GM23248 (cell line): ENCODE measurements at regions not wholly inside any gene's neighbourhood (a gene's known extent, or its start where the extent isn't known, plus 50 kb on each side); places are given as distances from the start of the nearest gene placed in this dataset.

ENCODE experiments used
- DNase-seq: peaks from one replicate; pipeline ENCODE4 v3.0.0-alpha.2; 2015
- H2AFZ ChIP-seq: fragments of 200-600 bp; sonication (generic); 2 replicates; pipeline ENCODE4 v1.6.1; 2016; ENCODE audit warnings: antibody characterized with exemption
- H3F3A ChIP-seq: fragments of 200-600 bp; sonication (generic); 2 replicates; pipeline ENCODE4 v1.6.1; 2016; ENCODE audit warnings: mild to moderate bottlenecking, antibody characterized with exemption, mixed run types; ENCODE audit not compliant: insufficient read depth
- H3K27ac ChIP-seq: fragments of 200-600 bp; sonication (generic); 2 replicates; pipeline ENCODE4 v1.5.1; 2016; ENCODE audit warnings: mild to moderate bottlenecking
- H3K27me3 ChIP-seq: fragments of 200-600 bp; sonication (generic); replicated peaks from 2 replicates; pipeline ENCODE4 v1.6.1; 2016; ENCODE audit warnings: mild to moderate bottlenecking; ENCODE audit not compliant: insufficient read depth
- H3K36me3 ChIP-seq: fragments of 200-600 bp; sonication (generic); 2 replicates; pipeline ENCODE4 v1.6.1; 2016; ENCODE audit warnings: low read depth, mild to moderate bottlenecking
- H3K4me1 ChIP-seq: fragments of 200-600 bp; sonication (generic); 2 replicates; pipeline ENCODE4 v1.6.1; 2016; ENCODE audit warnings: mild to moderate bottlenecking; ENCODE audit not compliant: insufficient read depth
- H3K4me2 ChIP-seq: fragments of 200-600 bp; sonication (generic); one replicate; pipeline ENCODE4 v1.6.1; 2016; ENCODE audit warnings: mild to moderate bottlenecking; ENCODE audit not compliant: unreplicated experiment
- H3K4me3 ChIP-seq: fragments of 200-600 bp; sonication (generic); 2 replicates; pipeline ENCODE4 v1.5.1; 2016; ENCODE audit warnings: mild to moderate bottlenecking
- H3K79me2 ChIP-seq: fragments of 200-600 bp; sonication (generic); 2 replicates; pipeline ENCODE4 v1.6.1; 2016; ENCODE audit warnings: mild to moderate bottlenecking; ENCODE audit not compliant: insufficient read depth
- H3K9ac ChIP-seq: fragments of 200-600 bp; sonication (generic); 2 replicates; pipeline ENCODE4 v1.6.1; 2016; ENCODE audit warnings: mild to moderate bottlenecking
- H3K9me2 ChIP-seq: fragments of 200-600 bp; sonication (generic); 2 replicates; pipeline ENCODE4 v1.6.1; 2016; ENCODE audit warnings: mixed run types, mild to moderate bottlenecking, moderate library complexity; ENCODE audit not compliant: insufficient read depth
- H3K9me3 ChIP-seq: fragments of 200-600 bp; sonication (generic); one replicate; pipeline ENCODE4 v1.6.1; 2017; ENCODE audit warnings: low read depth
- H4K20me1 ChIP-seq: fragments of 200-600 bp; sonication (generic); 2 replicates; pipeline ENCODE4 v1.6.0; 2016; ENCODE audit not compliant: insufficient read depth
- EZH2 ChIP-seq: fragments of 200-600 bp; sonication (generic); IDR thresholded peaks from 2 replicates; pipeline ENCODE4 v1.6.1; 2018; ENCODE audit warnings: antibody characterized with exemption, mild to moderate bottlenecking; ENCODE audit not compliant: insufficient read depth, poor library complexity, severe bottlenecking
- EZH2phosphoT487 ChIP-seq: fragments of 200-600 bp; sonication (generic); IDR thresholded peaks from 2 replicates; pipeline ENCODE4 v1.6.1; 2018; ENCODE audit warnings: antibody characterized with exemption, moderate library complexity, mild to moderate bottlenecking, low read depth; ENCODE audit not compliant: insufficient read depth
- WGBS, 2 experiments: methylation state at CpG; one replicate each; pipeline ENCODE4 v1.1.6; 2015 to 2017; ENCODE audit warnings: low lambda C conversion rate in 2 of 2, low coverage in 1 of 2; ENCODE audit errors: missing lambda C conversion rate in 2 of 2; 5-methylcytosine and 5-hydroxymethylcytosine counted together
- in situ Hi-C: fragments of 300-500 bp; cut with MboI; formaldehyde crosslinking; loops from 2 replicates; pipeline ENCODE4 v1.15.0; 2020

DNA sequence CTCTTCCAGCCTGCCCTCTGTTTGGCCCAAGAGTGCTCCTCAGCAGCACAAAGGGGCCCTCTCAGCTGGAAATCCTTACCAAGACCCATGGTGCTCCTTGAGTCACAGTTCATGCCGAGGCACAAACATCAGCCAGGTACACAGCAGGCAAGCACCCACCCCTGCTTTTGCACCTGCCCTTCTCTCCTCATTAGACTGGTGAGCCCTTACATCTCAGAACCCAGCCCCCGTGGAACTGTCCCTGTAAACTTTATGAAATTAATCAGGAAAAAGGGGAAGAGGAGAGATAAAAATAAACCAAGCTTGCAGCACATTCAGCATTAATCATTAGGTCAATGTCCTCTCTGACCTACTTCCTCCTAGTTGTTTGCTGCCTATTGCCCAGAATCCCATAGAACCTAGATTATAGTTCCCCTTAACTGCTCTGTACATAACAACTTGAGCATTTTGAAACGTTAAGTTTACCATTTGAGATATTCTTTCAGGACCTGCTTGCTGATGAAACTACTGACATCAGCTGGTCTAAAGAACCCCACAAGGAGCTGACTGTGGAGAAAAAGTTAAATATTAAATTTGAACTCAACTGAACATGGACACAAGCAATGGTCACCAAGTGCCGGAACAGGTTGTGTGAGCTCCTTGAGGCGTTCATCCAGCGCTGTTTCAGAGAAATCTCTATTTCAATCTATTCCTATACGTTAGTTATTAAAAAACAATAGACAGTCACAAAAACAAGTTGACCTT, 738.4 kb downstream of the MATN1 start:
- Histone ChIP-seq H3K9ac (no peak overlapping the region), H4K20me1 (no peaks in the 10 kb centered on the region), H3K27me3 (no peaks in the 10 kb centered on the region), H3K4me2 (no peak overlapping the region), H3F3A (no peaks in the 10 kb centered on the region), H3K79me2 (no peaks in the 10 kb centered on the region), H3K4me3 (no peak overlapping the region), H3K4me1 (no peaks in the 10 kb centered on the region), H3K9me2 (no peaks in the 10 kb centered on the region), H3K9me3 (no peaks in the 10 kb centered on the region), H3K36me3 (no peaks in the 10 kb centered on the region), H2AFZ (no peak overlapping the region), H3K27ac (no peak overlapping the region)
- 48% methylated on average over 7 of the region's 7 CpGs for WGBS, 2 experiments
- in situ Hi-C loops, result no loop called here
- no peak for DNase-seq
- no peak for TF ChIP-seq EZH2phosphoT487
- TF ChIP-seq EZH2, result no peak

- Histone ChIP-seq H4K20me1 (no peaks in the 10 kb centered on the region), H3K9me2 (no peaks in the 10 kb centered on the region), H3K9ac (no peak overlapping the region), H3K36me3 (no peaks in the 10 kb centered on the region), H3K79me2 (no peaks in the 10 kb centered on the region), H3K4me1 (no peaks in the 10 kb centered on the region), H3K4me3 (no peak overlapping the region), H3K4me2 (no peak overlapping the region), H3K27ac (no peak overlapping the region), H3K9me3 (no peaks in the 10 kb centered on the region), H2AFZ (no peak overlapping the region), H3F3A (no peaks in the 10 kb centered on the region), H3K27me3 (no peaks in the 10 kb centered on the region)
- DNase-seq, result no peak
- in situ Hi-C loops, result no loop called here
- 24 to 27% methylated on average over 11 of the region's 11 CpGs for WGBS, 2 experiments
- no peak for TF ChIP-seq EZH2phosphoT487
- no peak for TF ChIP-seq EZH2
Observed at GRCh38 chr1:29984166-29984861, 739.1 kb downstream of the MATN1 start.

- no peaks in the 10 kb centered on the region for H3K9me2 ChIP-seq
- no peaks in the 10 kb centered on the region for H3K9me3 ChIP-seq
- no peak overlapping the region for H3K27ac ChIP-seq
- 33 to 46% methylated on average over 7 of the region's 7 CpGs for WGBS, 2 experiments
- no peaks in the 10 kb centered on the region for H3K4me1 ChIP-seq
- in situ Hi-C loops, result no loop called here
- no peaks in the 10 kb centered on the region for H3F3A ChIP-seq
- no peaks in the 10 kb centered on the region for H3K36me3 ChIP-seq
- H3K9ac ChIP-seq, result no peak overlapping the region
- no peak for DNase-seq
- TF ChIP-seq EZH2phosphoT487 (no peak), EZH2 (no peak)
- no peak overlapping the region for H3K4me3 ChIP-seq
- H3K27me3 ChIP-seq, result no peaks in the 10 kb centered on the region
- H3K4me2 ChIP-seq, result no peak overlapping the region
- H4K20me1 ChIP-seq, result no peaks in the 10 kb centered on the region
- H2AFZ ChIP-seq, result no peak overlapping the region
- no peaks in the 10 kb centered on the region for H3K79me2 ChIP-seq
Observed at GRCh38 chr1:29983321-29983720, 740.1 kb downstream of the MATN1 start.

DNA sequence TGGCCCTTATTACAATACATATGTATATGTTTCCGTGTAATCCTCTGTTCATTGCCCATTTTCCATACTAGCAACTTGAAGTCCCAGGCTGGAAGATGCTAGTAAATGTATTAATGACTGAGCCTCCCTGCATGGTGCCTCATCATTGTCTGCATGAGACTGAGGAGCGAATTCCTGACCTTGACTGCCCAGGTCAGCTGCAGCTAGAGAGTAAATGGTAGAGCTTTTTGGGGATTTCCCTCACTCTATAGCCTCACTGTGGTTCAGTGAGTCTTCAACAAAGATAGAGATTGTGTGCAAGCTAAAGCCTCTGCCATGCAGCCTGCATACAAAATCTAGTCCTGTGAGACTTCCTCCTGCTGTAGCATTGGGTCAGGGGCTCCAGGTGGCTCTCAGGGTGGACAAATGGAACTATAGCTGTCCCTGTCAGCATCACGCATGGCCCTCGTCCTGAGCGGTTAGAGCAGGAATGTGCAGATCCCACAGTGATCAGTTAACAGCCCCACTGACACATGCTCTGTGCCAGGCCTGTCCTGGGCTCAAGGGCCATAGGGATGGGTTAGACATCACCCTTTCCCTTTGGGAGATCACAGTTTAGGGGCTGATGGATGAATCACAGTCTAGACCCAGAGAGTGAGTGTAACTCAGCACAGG, 741.7 kb downstream of the MATN1 start:
- H3K9me2 ChIP-seq, result no peaks in the 10 kb centered on the region
- no peak overlapping the region for H2AFZ ChIP-seq
- TF ChIP-seq EZH2, result no peak
- in situ Hi-C loops, result no loop called here
- 28 to 34% methylated on average over 5 of the region's 5 CpGs for WGBS, 2 experiments
- H3K27ac ChIP-seq, result no peak overlapping the region
- H3F3A ChIP-seq, result no peaks in the 10 kb centered on the region
- no peaks in the 10 kb centered on the region for H3K4me1 ChIP-seq
- H3K4me2 ChIP-seq, result no peak overlapping the region
- H3K9ac ChIP-seq, result no peak overlapping the region
- DNase-seq, result no peak
- H3K27me3 ChIP-seq, result no peaks in the 10 kb centered on the region
- no peak overlapping the region for H3K4me3 ChIP-seq
- no peaks in the 10 kb centered on the region for H3K9me3 ChIP-seq
- no peaks in the 10 kb centered on the region for H4K20me1 ChIP-seq
- H3K79me2 ChIP-seq, result no peaks in the 10 kb centered on the region
- H3K36me3 ChIP-seq, result no peaks in the 10 kb centered on the region
